ENCODE measurements at regions not wholly inside any gene's neighbourhood (a gene's known extent, or its start where the extent isn't known, plus 50 kb on each side); places are given as distances from the start of the nearest gene placed in this dataset.
"Not testable (repeated sequence)": the region's sequence is repeated elsewhere in the genome, so short reads cannot be mapped to it uniquely, and the experiment has no call there.

DNA sequence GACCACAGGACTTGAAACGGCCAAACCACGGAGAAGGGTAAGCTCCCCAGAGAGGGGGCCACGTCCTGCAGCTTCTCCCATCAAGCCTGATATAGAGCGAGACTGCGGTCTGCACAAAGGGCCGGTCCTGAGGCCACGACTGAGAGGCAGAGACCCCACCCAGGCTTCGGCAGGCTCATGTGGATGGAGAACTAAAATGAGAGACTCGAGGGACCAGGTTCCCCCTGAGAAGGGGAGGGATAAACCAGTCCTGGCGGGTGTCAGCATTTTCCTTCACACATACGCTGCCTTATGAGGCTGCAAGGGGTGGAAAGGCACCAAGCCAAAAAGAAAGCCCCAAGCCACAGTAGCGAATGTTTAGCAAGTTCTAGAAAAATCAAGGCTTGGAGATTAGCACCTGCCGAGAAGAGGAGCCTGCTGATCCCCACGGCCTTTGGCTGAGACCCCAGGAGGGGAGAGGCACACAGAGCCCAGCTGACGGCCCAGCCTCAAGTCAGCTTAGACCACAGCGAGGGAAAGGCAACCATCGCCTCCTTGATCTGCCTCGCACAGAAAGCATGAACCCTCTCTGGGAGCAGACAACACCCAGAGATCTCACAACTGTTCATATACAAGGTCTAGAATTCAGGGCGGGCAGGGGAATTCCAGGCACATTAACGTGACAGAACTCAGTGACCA, 92.6 kb upstream of the RNF32 start:
- no peak for DNase-seq (ENCODE audit: low spot score)

DNA sequence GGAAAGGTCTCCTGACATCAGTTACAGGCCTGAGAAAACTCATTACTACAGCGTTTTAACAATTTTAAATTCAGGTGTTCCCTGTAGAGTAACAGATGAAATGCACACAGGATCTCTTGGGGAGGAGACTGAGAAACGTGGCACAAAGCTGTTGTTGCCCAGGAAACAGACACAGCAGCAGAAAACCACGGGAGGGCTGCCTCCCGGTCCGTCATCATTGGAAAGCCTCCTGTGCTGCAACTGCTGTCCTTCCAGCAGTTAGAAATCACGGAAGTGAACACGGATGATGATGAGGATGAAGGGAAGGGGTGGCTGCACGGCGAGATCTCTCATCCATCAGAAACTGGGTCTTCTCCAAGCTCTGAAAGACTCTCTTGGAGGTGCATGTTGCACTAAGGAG, 94.6 kb upstream of the RNF32 start:
- DNase-seq (ENCODE audit: low spot score): no peak

- no peak for DNase-seq (ENCODE audit: low spot score)
Measured at GRCh38 chr7:156544919-156545715, 95.5 kb upstream of the RNF32 start.

DNA sequence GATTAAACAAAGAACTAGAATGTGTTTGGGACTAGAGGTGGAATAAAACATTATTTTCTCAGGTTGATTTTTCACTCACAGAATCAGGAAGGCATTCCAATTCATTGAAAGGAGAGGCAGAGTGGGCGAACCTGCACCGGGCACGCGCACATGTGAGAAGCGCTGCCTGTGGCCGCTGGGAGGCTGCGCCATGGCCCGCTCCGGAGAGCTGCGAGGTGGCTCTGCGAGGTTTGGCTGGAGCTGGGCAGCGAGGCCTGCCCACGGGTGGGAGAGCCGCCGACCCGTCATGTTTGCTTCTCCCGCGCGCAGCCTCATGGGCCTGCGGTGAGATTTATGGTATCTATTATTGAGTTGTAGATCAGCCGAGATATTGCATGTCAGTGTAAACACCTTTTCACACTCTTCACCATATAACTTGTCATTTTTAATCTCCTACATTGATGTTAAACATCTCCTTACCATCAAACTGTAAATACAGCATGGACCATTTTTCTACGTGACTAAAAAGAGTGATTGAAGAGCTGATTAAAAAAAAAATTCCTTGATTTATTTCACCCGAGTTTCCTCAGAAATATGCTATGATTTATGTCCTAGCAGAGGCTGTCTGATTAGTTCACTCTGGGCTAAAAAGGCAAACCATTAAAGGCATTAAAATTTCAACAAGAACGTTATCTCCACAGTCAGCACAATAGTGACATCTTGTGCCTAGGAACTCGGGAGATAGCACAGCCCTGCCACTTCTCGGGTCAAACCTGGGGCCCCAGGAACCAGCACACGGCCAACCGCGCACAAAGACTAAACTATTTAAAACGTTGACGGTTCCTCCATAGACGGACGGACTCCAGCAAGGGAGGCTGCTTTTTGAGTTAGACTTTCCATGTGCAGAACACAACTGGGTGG, 96.6 kb upstream of the RNF32 start:
- DNase-seq (ENCODE audit: low spot score): no peak

DNA sequence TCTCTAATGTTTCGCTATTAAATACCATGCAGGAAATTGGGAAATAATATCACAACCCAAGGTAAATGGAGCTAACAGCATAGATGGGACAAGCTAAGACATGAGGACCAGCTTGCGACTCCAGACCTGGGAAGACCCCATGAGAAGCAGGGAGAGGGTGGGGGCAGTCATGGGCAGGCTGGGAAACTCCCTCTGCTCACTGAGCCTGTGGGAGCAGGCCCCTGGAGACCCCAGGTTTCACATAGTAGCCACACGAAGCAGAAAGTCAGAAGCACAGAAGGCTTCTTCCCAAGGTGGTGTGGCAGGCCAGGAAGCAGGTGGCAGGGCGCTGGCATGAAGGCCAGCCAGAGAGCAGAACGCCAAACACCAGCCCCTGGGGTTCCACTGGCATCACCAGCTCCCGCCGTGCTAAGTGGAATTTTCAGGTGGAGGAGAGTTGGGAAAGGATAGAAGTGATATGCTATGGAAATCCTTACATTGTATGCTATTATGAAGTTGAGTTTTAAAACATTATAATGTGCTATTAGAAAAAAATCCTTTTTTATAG, 99.9 kb upstream of the RNF32 start:
- no peak for DNase-seq (ENCODE audit: low spot score)

GRCh38 chr7:156539999-156540398, 100.6 kb upstream of the RNF32 start:
- DNase-seq (ENCODE audit: low spot score): no peak

DNA sequence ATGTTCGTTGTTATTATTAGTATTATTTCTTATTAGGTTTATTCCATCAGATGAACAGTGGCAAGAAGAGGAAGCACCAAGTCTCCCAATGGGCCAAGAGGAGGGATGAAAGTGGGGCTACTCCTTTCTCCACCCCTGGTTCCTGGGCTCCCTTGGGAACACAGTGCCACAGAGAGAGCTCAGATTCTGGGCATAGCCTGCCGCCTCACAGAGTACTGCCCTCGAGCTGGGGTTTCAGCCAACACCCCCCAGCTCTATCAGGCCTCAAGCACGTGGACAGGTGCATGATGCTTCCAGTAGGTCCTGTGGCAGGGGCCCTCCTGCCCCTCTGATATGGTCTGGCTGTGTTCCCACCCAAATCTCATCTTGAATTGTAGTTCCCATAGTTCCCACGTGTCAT, 103.6 kb upstream of the RNF32 start:
- DNase-seq (ENCODE audit: low spot score): no peak

DNA sequence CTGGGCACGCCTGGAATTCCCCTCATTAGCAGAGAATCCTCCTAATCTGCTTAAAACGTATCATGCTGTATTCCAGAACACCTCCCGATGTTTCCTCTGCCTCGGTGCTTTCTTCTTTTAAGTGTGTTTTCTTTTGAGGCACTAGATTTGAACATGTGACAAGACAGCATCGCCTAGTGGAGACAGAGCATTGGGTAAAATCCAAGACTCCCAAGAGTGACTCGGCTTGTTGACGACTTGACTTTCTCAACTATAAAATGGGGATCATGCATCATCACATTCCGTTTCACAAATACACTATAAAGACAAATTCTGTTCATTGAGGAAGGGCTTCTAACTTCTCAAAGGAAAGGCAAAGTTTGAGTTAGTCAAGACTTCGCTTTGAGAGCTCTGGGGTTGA, 105.6 kb upstream of the RNF32 start:
- DNase-seq (ENCODE audit: low spot score): no peak

- DNase-seq (ENCODE audit: low spot score): no peak
Measured at GRCh38 chr7:156533964-156534363, 106.6 kb upstream of the RNF32 start.

DNA sequence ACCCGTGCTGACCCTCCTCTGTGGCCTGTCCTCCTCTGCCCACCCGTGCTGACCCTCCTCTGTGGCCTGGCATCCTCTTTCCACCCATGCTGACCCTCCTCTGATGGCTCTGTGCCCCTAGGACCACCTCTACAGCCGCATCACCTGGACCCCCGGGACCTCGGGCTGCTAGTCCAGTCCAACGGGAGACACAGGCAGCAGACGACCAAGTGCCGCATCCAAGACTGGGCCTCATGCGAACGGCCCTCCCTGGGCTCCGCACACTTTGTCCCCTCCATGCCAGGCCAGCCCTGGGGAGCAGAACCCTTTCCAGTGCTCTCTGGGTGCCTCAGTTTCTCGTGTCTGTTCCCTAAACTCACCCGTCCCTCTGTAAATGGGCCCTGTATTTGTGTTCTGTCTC, 107.2 kb upstream of the RNF32 start:
- no peak for DNase-seq (ENCODE audit: low spot score)

- no peak for DNase-seq (ENCODE audit: low spot score)
Measured at GRCh38 chr7:156532016-156532602, 108.5 kb upstream of the RNF32 start.

DNA sequence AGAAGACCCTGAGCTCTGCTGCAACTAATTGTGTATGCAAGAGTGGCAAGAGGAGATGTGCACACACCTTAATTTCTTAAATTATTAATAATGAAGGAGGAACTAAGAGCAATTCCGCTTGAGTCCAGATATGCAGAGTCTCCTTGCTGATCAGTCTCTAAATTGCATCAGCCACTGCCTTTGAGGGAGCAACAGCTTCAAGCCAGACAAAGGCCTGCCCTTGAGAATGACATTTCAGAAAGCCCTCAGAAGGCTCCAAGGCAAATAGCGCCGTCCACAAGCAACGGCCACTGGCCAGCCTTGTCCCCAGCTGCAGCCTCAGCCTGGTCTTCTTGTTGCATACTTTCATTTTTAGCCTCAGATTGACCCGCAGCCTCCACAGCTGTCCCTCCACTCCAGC, 110.6 kb upstream of the RNF32 start:
- DNase-seq (ENCODE audit: low spot score): no peak

- DNase-seq (ENCODE audit: low spot score): no peak
Measured at GRCh38 chr7:156527458-156527890, 113.1 kb upstream of the RNF32 start.

GRCh38 chr7:156524818-156525597, 115.6 kb upstream of the RNF32 start:
- no peak for DNase-seq (ENCODE audit: low spot score)

GRCh38 chr7:156523447-156524048, 117.0 kb upstream of the RNF32 start:
- DNase-seq (ENCODE audit: low spot score): no peak

DNA sequence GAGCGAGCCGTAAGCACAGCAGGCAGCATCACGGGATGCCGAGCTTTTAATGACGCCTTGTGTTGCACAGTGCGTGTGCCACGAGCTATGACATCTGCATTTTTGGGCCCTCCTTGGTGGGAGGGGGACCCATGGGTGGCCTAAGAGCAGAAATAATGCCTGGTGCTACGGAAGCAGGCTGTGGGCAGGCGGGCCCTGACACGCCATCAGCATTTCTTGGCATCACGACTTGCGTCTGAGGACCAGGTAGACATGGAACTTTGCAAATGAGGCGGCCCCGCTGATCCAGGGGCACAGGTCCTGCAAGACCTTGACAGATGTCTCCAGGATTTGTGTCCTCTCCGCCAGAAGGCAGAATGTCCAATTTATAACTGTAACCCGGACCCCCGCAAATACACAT, 117.8 kb upstream of the RNF32 start:
- DNase-seq (ENCODE audit: low spot score): no peak

DNA sequence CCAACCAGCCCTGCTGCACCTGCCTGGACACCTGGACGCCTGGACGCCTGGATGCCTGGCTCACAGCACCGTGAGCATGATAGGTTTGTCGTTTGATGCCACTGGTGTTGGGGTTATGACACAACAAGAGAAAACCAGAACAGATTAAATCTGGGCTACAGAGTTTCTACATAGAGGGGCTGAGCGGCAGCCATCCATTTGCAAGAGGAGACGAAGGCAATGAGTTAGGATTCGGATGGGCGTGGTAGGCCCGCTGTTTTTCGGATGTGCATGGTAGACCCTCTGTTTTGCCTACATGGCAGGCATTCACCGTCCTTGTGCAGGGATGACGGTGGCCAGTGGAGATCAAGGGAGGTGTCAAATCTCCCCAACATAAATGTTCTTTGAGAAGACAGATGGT, 121.5 kb upstream of the RNF32 start:
- DNase-seq (ENCODE audit: low spot score): no peak

DNA sequence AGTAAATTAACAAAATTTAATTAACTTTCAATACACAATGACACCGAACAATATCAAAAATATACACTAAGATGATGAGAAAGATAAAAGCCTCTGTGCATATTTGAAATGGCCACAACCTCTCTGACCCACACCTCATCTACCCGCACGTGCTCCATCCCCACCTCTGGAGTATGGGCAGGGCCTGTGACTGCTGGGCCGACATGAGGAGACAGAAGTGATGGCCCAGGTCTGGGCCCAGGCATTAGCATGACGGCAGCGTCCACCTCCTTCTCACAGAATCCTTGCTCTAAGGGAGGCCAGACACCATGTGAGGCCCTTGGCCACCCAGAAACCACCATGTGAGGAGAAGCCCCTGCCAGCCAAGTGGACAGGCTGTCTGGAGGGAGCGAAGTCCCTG, 122.1 kb upstream of the RNF32 start:
- DNase-seq (ENCODE audit: low spot score): no peak

DNA sequence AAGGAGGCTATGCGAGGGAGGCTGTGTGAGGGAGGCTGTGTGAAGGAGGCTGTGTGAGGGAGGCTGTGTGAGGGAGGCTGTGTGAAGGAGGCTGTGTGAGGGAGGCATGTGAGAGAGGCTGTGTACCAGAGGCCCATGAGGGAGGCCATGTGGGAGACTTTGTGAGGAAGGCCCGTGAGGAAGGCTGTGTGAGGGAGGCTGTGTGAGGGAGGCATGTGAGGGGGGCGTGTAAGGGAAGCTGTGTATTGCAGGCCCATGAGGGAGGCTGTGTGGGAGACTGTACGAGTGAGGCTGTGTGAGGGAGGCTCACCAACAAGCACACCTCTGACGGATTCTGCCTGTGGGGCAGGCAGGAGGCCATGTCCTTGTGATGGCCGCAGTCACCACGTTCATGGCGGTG, 122.7 kb upstream of the RNF32 start:
- not testable (repeated sequence) for DNase-seq (ENCODE audit: low spot score)

- no peak for DNase-seq (ENCODE audit: low spot score)
Measured at GRCh38 chr7:156516791-156517378, 123.7 kb upstream of the RNF32 start.

All from kidney capillary endothelial cell (primary cell).